ENCODE measurements at regions not wholly inside any gene's neighbourhood (a gene's known extent, or its start where the extent isn't known, plus 50 kb on each side); places are given as distances from the start of the nearest gene placed in this dataset.

GRCh38 chr2:76163860-76164259 lies 453.1 kb upstream of the GCFC2 start:
- ATAC-seq (no peak), DNase-seq (no peak)
- Histone ChIP-seq H3K27me3 (no peaks in the 10 kb centered on the region), H3K36me3 (replicated peaks in 1 of 2; ENCODE audit: insufficient read depth in 1 of 2, low read depth in 2 of 2) (no peaks in the 10 kb centered on the region), H3K9me3 (no peaks in the 10 kb centered on the region), H3K27ac (no peak overlapping the region), H3K4me1 (no peaks in the 10 kb centered on the region), H3K4me3 (no peak overlapping the region)
- WGBS, 2 donors: 60 to 70% methylated on average over 4 of the region's 4 CpGs
- TF ChIP-seq, protein P1, sequence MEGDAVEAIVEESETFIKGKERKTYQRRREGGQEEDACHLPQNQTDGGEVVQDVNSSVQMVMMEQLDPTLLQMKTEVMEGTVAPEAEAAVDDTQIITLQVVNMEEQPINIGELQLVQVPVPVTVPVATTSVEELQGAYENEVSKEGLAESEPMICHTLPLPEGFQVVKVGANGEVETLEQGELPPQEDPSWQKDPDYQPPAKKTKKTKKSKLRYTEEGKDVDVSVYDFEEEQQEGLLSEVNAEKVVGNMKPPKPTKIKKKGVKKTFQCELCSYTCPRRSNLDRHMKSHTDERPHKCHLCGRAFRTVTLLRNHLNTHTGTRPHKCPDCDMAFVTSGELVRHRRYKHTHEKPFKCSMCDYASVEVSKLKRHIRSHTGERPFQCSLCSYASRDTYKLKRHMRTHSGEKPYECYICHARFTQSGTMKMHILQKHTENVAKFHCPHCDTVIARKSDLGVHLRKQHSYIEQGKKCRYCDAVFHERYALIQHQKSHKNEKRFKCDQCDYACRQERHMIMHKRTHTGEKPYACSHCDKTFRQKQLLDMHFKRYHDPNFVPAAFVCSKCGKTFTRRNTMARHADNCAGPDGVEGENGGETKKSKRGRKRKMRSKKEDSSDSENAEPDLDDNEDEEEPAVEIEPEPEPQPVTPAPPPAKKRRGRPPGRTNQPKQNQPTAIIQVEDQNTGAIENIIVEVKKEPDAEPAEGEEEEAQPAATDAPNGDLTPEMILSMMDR (IDR thresholded peaks at IDR 0.05): no peak
- TF ChIP-seq POLR2A (IDR thresholded peaks at IDR 0.05): no peak
- intact Hi-C loops (cut with DNase I): no loop called here

DNA sequence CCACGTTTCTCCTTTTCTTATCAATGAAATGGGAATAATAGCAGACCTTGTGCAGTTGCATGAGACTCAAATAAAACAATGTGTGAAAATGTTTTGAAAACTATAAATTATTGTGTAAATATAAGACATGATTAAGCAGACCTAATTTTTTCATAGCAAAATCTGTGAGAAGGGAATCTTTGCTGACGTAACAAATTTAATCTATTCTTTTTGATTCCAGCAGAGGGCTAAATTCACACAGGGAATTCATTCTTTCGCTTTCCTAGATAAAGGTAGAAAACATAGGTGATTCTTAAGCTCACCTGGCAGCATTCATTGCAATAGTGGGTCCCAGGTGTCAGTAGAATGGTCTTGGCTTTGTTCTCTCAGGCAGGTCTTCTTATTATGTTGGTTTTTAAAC lies 450.0 kb upstream of the GCFC2 start:
- H3K4me3 ChIP-seq: no peak overlapping the region
- no peaks in the 10 kb centered on the region for H3K36me3 ChIP-seq (replicated peaks in 1 of 2; ENCODE audit: insufficient read depth in 1 of 2, low read depth in 2 of 2)
- H3K27ac ChIP-seq: no peak overlapping the region
- WGBS, 2 donors: 46 to 62% methylated on average over 3 of the region's 3 CpGs
- ATAC-seq (no peak), DNase-seq (no peak)
- no peaks in the 10 kb centered on the region for H3K9me3 ChIP-seq
- H3K4me1 ChIP-seq: no peaks in the 10 kb centered on the region
- intact Hi-C loops (cut with DNase I): no loop called here
- H3K27me3 ChIP-seq: no peaks in the 10 kb centered on the region
- TF ChIP-seq, protein P1 (IDR thresholded peaks at IDR 0.05): no peak
- TF ChIP-seq POLR2A (IDR thresholded peaks at IDR 0.05): no peak

DNA sequence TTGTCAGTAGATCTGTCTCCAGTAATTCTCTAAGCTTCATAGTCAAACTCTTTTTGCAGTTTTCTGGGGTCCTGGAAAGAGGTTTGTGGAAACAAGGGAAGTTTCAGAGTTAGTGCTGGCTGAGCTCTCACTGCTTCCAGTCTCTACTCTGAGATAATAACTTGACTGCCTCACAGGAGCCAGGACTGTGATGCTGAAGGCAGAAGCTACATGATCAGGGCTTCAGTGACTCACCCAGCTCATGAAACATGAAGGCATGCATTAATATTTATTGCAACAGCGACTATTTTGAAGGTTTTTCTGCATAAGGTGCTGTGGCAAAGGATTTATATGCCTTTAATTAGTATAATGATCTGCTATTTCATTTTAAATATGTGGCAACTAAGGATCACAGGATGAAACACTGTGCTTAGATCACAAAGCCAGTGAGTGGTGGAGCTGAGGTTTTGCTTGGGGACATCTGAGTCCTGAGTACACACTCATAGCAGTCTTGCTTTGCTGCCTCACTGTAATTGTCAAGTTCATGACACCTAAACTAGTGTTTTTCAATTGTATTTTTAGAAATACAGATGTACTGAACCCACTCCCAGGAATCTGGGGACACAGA lies 448.4 kb upstream of the GCFC2 start:
- no peak for ATAC-seq
- no peaks in the 10 kb centered on the region for H3K9me3 ChIP-seq

GRCh38 chr2:76157531-76157930 lies 446.8 kb upstream of the GCFC2 start:
- TF ChIP-seq, protein P1 (IDR thresholded peaks at IDR 0.05): no peak
- TF ChIP-seq POLR2A (IDR thresholded peaks at IDR 0.05): no peak
- Histone ChIP-seq H3K36me3 (replicated peaks in 1 of 2; ENCODE audit: insufficient read depth in 1 of 2, low read depth in 2 of 2) (no peaks in the 10 kb centered on the region), H3K4me1 (no peaks in the 10 kb centered on the region), H3K9me3 (no peaks in the 10 kb centered on the region), H3K27ac (no peak overlapping the region), H3K27me3 (no peaks in the 10 kb centered on the region), H3K4me3 (no peak overlapping the region)
- DNase-seq (no peak), ATAC-seq (no peak)
- WGBS, 2 donors: 55 to 72% methylated on average over 2 of the region's 2 CpGs
- intact Hi-C loops (cut with DNase I): no loop called here

More for the DNA sequence above, 448.4 kb upstream of the GCFC2 start:
- H3K4me3 ChIP-seq: no peak overlapping the region
- no peaks in the 10 kb centered on the region for H3K4me1 ChIP-seq
- H3K27me3 ChIP-seq: no peaks in the 10 kb centered on the region
- H3K27ac ChIP-seq: no peak overlapping the region
- TF ChIP-seq POLR2A (IDR thresholded peaks at IDR 0.05): no peak
- TF ChIP-seq, protein P1 (IDR thresholded peaks at IDR 0.05): no peak
- no peaks in the 10 kb centered on the region for H3K36me3 ChIP-seq (replicated peaks in 1 of 2; ENCODE audit: insufficient read depth in 1 of 2, low read depth in 2 of 2)
- DNase-seq: no peak
- 45 to 90% methylated on average over 1 of the region's 1 CpG for WGBS, 2 donors
- intact Hi-C loops (cut with DNase I): no loop called here

DNA sequence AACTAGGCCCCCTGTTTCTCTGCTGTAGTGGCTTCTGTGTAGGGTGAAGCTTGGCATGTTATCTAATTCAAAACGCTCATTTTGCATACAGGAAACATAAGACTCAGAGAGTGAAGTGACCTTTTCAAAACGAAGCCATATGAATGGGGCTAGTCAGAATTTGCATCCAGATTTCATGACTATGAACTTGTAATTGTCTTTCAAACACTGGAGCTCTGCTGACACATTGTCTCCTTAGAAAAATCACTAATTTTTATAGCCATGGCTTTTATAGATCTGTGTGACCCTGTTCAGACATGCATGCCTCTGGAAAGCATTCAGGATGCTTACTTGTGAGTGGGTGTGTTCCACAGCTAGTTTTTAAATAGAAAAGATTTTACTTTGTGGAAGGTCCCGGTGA lies 444.3 kb upstream of the GCFC2 start:
- H3K9me3 ChIP-seq: no peaks in the 10 kb centered on the region
- intact Hi-C loops (cut with DNase I): no loop called here
- DNase-seq (no peak), ATAC-seq (no peak)
- H3K4me1 ChIP-seq: no peaks in the 10 kb centered on the region
- no peaks in the 10 kb centered on the region for H3K36me3 ChIP-seq (replicated peaks in 1 of 2; ENCODE audit: insufficient read depth in 1 of 2, low read depth in 2 of 2)
- no peaks in the 10 kb centered on the region for H3K27me3 ChIP-seq
- TF ChIP-seq, protein P1 (IDR thresholded peaks at IDR 0.05): no peak
- TF ChIP-seq POLR2A (IDR thresholded peaks at IDR 0.05): no peak
- no peak overlapping the region for H3K27ac ChIP-seq
- 32 to 41% methylated on average over 3 of the region's 3 CpGs for WGBS, 2 donors
- H3K4me3 ChIP-seq: no peak overlapping the region
